Right kidney (tissue), 1 donor: ENCODE measurements at regions not wholly inside any gene's neighbourhood (a gene's known extent, or its start where the extent isn't known, plus 50 kb on each side); places are given as distances from the start of the nearest gene placed in this dataset.

ENCODE experiments used
- DNase-seq: peaks from one replicate; pipeline ENCODE4 v3.0.0-alpha.2; 2016

GRCh38 chr1:83770319-83770661 lies 228.6 kb downstream of the TTLL7 start:
- DNase-seq: no peak

GRCh38 chr1:83769594-83770318 lies 229.2 kb downstream of the TTLL7 start:
- no peak for DNase-seq

- no peak for DNase-seq
Measured at GRCh38 chr1:83769072-83769471, 229.9 kb downstream of the TTLL7 start.

- DNase-seq: no peak
Measured at GRCh38 chr1:83766241-83766691, 232.7 kb downstream of the TTLL7 start.

- no peak for DNase-seq
Measured at GRCh38 chr1:83765125-83765524, 233.8 kb downstream of the TTLL7 start.

- DNase-seq: no peak
Measured at GRCh38 chr1:83764209-83764608, 234.7 kb downstream of the TTLL7 start.

- no peak for DNase-seq
Measured at GRCh38 chr1:83763361-83764095, 235.4 kb downstream of the TTLL7 start.

GRCh38 chr1:83762416-83762815 lies 236.5 kb downstream of the TTLL7 start:
- DNase-seq: no peak

GRCh38 chr1:83762039-83762365 lies 236.9 kb downstream of the TTLL7 start:
- peak; percentile 38 for DNase-seq

GRCh38 chr1:83761167-83762038 lies 237.5 kb downstream of the TTLL7 start:
- peak; percentile 49 for DNase-seq

GRCh38 chr1:83760226-83761021 lies 238.5 kb downstream of the TTLL7 start:
- no peak for DNase-seq

GRCh38 chr1:83756984-83757717 lies 241.8 kb downstream of the TTLL7 start:
- DNase-seq: no peak

GRCh38 chr1:83751602-83752001 lies 247.3 kb downstream of the TTLL7 start:
- no peak for DNase-seq

- no peak for DNase-seq
Measured at GRCh38 chr1:83750201-83750600, 248.7 kb downstream of the TTLL7 start.

- DNase-seq: no peak
Measured at GRCh38 chr1:83747853-83748482, 251.0 kb downstream of the TTLL7 start.

GRCh38 chr1:83746234-83746633 lies 252.7 kb downstream of the TTLL7 start:
- no peak for DNase-seq

- DNase-seq: no peak
Measured at GRCh38 chr1:83742446-83742845, 256.5 kb downstream of the TTLL7 start.

GRCh38 chr1:83741770-83742169 lies 257.2 kb downstream of the TTLL7 start:
- DNase-seq: no peak

- DNase-seq: no peak
Measured at GRCh38 chr1:83741348-83741747, 257.6 kb downstream of the TTLL7 start.

GRCh38 chr1:83735526-83735925 lies 263.4 kb downstream of the TTLL7 start:
- DNase-seq: no peak

GRCh38 chr1:83734420-83734819 lies 264.5 kb downstream of the TTLL7 start:
- no peak for DNase-seq
